HG02981 (cell line): ENCODE measurements at regions not wholly inside any gene's neighbourhood (a gene's known extent, or its start where the extent isn't known, plus 50 kb on each side); places are given as distances from the start of the nearest gene placed in this dataset.
"Not testable (repeated sequence)": the region's sequence is repeated elsewhere in the genome, so short reads cannot be mapped to it uniquely, and the experiment has no call there.

Experiments
- ATAC-seq: cut with Tn5 transposase; IDR thresholded peaks from one replicate; pipeline ENCODE4 v1.9.1; 2021; ENCODE audit warnings: mild to moderate bottlenecking, moderate library complexity; ENCODE audit not compliant: unreplicated experiment

DNA sequence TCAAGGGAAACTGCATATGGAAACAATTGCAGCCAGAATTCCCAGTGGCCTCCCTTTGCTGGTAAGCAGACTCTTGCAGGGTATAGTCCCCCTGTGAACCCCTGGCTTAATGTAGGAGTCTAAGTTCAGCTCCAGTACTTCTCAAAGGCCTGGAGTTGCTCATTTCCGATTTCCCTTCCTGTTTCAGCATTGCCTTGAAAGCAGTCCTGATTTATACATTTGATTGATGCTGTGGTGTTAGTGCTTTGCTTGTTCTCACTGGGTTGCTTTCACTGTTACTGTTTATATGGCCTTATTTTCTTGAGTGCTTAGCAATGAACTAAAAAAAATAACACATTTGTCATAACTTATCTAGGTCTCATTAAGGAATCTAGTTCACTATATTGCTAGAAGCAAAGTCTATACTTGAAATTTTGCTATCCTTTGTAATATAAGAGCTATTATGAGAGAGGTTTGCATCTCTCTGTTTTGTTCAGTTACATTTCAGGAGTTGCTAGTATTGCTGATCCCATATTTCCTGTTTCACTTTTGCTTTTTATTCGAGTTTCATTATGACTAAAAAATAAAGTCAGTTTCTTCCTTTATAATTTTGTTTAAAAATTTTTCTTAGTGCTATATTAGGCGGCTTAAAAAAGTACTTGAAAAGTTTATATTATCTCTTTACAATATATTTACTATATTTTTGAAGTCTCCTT is 122.4 kb upstream of the NMUR2 start:
- peak; percentile 73 for ATAC-seq

DNA sequence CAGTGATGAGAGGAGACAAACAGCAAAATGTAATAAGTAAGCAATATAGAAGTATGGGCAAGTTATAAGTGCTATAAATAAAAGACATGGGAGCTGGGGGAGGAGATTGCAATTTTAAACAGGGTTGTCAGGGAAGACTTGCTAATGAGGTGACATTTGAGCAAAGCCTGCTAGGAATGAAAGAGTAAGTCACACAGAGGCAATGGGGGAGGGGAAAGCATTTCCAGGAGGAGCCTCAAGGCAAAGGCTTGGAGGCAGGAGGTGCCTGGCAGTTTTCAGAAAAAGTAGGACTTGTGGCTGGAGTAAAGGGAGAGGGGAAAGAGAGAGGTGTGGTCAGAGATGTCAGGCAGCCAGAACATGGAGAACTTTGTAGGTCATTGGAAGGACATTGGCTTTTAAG is 124.4 kb upstream of the NMUR2 start:
- ATAC-seq: no peak

DNA sequence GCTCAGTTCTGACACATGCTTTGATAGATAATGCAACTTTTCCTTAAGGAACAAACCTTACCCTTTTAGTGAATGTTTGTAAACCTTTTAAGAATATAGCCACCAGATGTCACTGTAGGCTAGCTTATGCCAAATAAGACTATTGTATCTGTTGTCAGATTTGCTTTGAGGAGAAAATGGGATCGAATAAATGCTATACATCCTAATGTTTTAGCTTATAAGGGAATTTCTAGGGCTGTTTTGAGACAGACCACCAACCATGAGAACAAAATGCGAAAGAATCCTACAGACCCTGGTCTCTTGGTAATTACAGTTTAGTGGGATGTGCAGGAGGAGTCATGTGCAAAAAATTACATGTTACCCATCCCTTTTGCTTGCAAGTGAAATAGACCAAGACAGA is 127.6 kb upstream of the NMUR2 start:
- no peak for ATAC-seq

DNA sequence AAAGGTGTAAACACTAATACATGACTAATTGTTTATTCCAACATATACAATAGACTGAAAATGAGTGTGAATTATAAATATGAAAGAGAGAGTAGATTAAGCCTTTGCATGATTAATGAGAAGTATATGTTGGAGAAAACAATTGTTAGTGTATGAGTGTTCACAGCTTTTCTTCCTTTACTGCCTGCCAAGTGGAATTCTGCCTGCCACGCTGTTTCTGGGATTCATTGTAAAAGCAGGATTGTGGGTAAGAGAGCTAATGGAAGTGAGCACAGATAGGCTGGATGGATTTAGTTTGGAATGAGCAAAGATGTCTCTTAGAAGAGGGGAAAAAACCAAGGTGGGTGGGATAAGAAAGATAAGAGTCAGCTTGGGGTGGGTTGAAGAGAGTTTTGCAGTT is 129.6 kb upstream of the NMUR2 start:
- no peak for ATAC-seq

DNA sequence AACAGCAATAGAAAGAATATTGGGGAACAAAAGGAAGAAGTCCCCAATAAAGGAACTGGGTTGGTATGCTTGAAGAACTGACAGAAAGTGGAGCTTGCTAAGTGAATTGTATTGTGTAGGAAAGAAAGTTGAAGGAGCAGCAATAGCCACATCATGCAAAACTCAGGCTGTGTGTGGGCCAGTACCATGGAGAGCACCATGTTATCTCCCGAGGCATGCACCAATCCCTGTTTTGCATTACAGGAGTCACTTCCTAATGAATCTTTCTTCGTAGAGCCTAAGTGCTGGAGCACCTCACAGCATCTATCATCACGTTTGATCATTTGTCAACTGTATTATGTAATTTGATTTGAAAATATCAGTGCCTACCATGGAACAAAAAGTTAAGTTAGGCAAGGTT is 137.7 kb upstream of the NMUR2 start:
- ATAC-seq: no peak

DNA sequence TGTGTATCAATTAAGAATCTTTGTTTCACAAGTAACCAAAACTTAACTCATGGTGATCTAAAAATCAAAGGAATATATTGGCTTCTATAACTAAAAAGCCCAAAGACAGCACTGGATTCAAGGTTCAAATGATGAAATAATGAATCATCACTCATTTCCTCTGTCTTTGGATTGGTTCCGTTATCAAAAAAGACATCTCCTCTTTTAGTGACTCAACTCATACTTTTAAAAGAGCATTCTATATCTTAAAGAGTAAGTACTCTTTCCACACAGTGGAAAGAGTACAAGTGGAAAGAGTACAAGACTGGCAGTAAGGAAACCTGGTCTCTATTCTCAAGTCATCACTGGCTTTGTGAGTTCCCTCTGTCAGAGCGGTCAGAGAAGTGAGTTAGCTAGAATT is 141.4 kb upstream of the NMUR2 start:
- ATAC-seq: no peak

DNA sequence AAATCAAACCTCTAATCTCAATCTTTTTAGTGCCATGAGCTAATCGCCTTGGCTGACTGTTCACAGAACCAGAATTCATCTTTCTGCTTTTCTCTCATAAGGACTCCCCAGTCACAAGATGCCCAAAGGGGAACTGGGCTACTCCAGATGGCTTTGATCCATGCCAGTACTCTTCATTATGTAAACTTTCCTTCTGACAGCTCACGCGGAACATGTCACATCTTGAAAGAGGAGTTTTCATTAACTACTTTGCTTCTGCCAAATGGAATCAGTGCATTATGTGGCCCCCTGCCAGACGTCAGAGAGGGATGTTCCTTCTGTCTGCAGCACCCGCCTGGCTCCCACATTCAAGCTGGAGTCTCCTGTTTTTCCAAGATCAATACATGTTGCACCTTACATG is 142.1 kb upstream of the NMUR2 start:
- ATAC-seq: no peak

DNA sequence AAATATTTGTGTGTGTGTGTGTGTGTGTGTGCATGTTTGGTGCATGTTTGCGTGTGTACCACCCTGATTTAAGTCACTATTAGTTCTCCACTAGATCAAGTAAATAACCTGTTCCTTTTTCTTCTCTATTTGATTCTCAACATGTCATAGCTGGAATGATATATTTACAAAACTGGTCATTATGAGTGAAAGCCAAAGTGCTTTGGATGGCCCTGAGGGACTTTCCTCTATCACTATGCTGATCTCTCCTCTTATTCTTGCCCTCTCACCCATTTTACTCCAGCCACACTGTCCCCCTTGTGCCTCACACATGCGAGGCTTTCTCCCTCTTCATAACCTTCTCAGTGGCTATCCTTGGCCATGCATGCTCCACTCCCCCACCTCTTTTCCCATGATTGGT is 144.6 kb upstream of the NMUR2 start:
- peak; percentile 46 for ATAC-seq

DNA sequence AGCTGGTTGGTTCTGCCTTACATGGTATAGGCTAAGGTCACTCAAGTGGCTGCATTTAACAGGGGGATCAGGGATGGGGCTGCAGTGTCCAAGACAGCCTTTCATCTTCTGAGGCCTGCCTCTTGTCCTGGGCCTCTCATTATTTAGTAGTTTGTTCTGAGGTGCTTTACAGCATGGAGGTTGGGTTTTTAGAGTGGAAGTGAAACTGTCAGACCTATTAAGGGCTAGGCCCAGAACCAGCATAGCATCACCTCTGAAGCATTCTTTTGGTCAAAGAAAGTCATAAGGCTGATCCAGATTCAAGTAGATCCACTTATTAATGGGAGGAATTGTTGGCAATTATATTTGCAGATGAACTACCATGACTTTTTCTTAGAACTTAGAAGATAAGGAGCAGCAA is 146.0 kb upstream of the NMUR2 start:
- ATAC-seq: no peak

DNA sequence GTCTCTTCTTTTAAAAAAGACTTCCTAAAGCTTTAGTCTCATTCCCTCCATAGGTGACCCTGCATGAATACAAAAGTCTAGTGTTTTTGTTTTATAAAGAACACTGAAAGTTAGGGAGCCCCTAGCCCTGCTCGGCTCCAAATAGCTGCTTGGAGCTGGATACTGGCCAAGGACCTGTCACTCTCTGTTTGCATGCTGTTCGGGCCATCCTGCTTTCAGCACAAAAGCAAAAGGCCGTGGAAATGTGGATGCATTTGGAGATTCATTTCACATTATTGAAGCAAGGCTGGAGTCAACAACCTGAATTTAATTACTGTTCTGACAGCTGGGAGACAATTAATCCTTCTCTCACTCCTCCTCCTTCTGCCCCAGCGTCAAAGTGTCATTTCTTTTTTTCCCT is 151.7 kb upstream of the NMUR2 start:
- no peak for ATAC-seq

DNA sequence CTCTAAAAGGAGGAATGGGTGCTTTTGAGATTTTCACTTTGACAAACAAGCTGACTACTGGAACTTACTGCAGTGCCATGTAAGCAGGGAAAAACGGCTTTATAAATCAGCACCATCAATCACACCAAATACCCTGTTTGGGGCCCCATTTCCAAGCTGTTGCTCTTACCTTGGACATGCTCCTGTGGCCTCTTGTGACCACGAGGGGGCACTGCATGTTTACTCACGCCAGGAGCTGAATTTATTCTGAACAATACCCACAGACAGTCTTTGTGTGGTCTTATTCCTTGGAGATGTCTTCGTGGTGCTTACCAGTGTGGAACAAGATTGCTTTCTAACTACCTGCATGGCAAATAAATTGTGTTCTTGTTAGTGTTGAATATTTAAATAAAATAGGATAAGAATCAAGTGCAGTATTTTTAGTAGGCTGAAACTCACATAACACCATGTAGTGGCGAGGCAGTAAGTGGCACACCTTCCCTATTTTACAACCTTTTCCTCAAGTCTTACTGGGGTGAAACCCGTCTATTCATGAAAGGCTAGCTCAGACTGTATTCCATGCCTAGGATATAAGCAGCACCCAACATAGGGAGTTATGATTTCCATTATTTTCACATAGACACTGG is 155.5 kb upstream of the NMUR2 start:
- ATAC-seq: peak; percentile 75

DNA sequence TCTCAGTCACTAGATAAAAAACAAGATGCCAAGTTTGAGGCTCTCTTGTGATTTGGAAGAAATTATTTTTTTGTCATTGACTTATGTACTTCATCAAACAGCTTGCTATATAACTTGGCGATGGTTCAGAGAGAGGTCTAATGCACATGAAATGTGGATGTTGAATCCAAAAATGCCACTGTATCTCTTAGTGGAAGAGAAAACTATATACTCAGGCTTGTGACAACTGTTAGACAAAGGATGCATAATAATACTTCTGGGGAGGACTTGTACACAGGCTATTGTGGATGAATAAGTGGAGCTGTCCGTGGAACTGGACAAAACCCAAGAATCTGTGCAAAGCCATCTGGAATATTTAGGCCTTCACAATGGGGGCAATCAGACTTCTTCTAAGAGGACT is 162.9 kb upstream of the NMUR2 start:
- no peak for ATAC-seq

DNA sequence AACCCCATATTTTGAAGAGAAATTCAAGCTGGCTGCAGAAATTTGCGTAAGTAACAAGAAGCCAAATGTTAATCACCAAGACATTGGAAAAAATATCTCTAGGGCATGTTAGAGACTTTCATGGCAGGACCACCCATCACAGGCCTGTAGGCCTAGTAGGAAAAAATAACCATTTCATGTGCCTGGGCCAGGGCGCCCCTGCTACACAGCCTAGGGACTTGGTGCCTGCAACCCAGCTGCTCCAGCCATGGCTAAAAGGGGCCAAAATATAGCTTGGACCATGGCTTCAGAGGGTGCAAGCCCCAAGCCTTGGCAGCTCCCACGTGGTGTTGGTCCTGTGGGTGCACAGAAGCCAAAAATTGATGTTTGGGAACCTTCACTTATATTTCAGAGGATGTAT is 167.7 kb upstream of the NMUR2 start:
- no peak for ATAC-seq

DNA sequence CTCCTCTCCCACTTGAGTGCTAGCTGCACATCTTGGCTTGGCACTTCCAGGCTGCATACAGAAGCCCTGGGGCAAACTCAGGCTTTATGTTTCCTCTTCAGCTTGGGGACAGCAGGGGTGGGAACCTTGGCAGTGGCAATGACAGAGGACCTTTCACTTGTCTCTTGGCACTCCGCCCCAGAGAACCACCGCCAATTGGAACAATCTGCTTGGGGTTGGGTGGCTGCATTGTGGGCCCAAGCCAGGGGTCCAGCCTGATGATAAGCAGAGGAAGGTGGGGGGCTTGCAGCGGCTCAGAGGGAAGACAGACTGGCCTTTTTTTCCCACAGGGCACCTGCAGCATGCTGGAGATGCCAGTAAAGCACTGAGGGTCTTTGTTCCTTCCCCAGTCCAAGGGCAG is 179.0 kb upstream of the NMUR2 start:
- no peak for ATAC-seq

DNA sequence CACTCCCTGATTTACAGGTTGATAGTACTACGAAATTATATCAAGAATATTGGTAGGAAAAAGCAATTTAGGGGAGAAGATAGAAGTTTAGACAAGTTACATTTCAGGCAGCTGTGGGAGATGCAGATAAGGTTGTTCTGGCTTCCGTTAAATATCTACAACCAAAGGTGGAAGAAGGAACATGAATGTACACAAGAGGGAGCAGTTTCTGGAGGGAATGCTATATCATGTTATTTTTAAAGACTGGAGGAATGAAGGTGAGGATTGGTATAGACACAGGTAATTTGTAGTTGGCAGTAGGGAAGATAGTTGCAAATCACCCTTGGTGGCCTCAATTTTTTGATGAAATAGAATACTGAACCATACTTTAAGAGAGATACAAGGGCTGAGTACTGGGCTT is 187.3 kb upstream of the NMUR2 start:
- no peak for ATAC-seq

DNA sequence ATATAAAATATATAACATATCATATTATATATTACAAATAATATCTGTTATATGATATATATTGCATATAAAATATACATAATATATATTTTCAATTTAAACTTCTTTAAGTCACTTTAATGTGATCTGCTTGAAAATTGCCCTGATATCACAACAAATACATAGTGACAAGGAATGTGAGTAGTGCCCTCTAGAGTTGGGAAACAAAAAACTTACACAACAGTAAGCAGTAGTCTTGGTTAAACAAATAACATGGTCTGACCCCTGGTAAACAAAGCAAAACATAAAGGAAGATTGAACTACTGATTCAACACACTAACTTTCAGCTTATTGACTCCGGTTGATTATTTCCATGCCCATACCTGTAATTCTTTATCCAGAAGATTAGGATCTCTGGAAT is 188.3 kb upstream of the NMUR2 start:
- ATAC-seq: no peak

DNA sequence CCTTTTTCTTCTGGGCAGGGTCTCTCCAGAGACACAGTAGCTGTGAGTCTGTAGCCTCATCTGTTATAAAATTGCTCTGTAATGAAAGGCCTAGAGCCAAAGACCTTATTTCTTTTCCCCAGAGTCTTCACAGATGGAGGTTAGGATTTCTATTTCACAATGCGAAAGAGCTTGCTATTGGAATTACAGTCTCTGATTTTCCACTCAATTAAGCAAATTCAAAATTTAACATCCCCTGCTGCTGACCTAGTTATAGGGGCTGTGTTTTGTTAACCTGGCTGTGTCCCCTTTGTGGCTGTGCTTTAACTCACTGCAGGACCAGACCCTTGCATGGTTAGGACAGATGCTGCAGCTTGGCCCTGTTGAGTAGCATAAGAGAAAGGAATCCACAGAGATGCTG is 190.3 kb upstream of the NMUR2 start:
- ATAC-seq: no peak

DNA sequence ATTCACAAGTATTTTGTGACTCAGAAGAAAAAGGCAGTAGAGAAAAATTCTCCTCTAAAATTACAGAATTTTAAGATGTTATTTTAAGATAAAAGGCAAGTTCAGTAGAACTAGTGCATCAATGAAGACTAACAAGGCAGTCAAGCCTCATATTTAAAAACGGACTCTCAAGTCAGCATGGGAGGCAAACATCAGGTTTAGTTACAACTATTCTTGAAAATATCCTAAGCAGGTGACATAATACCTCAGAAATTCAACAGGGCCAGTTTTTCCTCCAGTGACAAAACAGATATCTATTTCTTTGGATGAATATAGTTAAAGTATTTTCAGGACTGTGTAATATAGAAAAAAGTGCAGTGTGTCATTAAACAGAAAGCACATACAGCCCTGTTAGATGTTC is 194.0 kb upstream of the NMUR2 start:
- ATAC-seq: no peak

DNA sequence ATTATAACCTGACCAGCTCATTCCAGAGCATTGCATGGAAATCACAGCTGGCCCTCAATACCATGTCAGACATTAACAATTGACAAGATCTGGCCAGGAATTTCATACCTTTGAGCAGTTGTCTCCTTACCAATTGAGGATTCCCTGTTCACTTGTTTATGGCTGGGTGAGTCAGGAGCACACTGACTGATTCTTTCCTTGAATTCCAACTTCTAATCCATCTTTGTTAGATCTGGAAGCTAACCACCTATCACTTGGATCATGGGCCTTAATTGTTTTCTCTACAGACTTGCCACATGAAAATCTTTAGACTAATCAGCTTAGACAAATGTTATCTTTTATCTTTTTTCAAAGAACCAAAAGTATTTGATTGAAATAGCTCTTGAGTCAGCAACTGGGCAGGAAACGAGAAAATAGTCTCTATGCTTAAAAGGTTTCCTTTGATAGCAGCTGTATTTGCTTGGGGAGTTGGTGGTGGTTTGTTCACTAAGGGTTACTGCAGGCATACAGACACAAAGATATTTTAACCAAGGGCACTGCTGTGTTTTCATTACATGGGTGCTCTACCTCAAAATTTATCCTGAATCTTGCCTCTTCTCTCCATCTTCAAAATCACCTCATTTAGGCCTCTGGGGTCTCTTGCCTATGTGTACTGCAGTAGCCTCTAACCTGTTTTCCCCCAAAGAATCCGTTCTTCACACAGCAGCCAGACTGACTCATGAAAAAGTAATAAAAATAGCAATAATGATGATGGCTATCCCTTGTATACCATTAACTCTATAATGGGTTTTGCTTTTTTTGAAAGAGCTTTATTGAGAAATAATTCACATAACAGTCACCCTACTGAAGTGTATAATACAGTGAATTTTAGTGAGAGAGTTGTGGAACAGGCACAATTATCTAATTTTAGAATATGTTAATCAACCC is 197.0 kb upstream of the NMUR2 start:
- ATAC-seq: no peak

DNA sequence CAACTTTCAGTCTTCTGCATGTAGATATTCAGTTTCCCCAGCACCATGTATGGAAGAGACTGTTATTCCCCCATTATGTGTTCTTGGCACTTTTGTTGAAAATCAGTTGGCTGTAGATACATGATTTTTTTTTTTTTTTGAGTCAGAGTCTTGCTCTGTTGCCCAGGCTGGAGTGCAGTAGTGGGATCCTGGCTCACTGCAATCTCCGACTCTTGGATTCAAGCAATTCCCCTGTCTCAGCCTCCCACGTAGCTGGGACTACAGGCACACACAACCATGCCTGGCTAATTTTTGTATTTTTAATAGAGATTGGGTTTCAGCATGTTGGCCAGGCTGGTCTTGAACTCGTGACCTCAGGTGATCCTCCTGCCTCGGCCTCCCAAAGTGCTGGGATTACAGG is 201.0 kb upstream of the NMUR2 start:
- ATAC-seq: not testable (repeated sequence)

DNA sequence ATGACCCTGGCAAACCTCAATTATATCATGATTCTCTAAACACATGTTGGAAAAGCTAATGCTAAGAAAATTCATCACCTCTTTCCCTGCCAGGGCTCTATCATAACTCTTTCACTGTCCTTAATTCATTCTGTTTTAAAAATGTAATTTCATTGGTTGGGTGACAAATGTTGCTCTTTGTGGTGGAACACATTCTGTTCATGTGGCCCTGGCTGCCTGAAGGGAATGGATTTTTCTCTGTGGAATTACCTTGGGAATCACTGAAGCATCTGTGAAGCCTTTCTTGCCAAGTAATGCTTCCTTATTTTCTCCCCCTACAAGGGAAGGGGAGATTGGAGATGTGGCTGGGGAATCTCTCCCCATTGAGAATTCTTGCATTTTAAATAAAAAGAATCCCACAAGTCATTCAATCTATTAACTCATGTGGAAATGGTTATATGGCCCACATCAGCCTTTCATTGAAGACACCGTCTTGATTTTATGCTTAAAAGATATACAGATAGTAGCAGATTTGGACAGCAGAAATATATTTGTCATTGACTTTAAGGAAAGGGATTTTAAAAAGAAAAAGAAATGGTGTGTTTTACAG is 201.8 kb upstream of the NMUR2 start:
- no peak for ATAC-seq
